PC-9 (cell line): ENCODE measurements at regions not wholly inside any gene's neighbourhood (a gene's known extent, or its start where the extent isn't known, plus 50 kb on each side); places are given as distances from the start of the nearest gene placed in this dataset.

ENCODE experiments used
- BruUV-seq: library from RNA; stranded (reverse); fragments of 400-500 nt; replicated peaks from 2 replicates; lab custom pipeline; 2021; lab: Mats Ljungman, UMichigan
- CTCF ChIA-PET: fragments of 300-600 bp; sonication (Branson Sonifier 250); formaldehyde crosslinking; loops from one replicate; lab custom pipeline; 2022; ENCODE audit warnings: antibody characterized with exemption; lab: Charles Lee
- POLR2A ChIA-PET: fragments of 300-600 bp; sonication (Branson Sonifier 250); formaldehyde crosslinking; loops from one replicate; lab custom pipeline; 2022; ENCODE audit warnings: antibody characterized with exemption; ENCODE audit not compliant: unreplicated experiment; lab: Charles Lee
- DNase-seq, 2 experiments: peaks; one replicate each; pipeline versions ENCODE4 v3.0.0 to v3.0.0-alpha.2; 2015 to 2022; ENCODE audit warnings: mixed read lengths in 1 of 2
- H2AFZ ChIP-seq: fragments of 200-600 bp; sonication (generic); 2 replicates; pipeline ENCODE4 v1.8.1; 2017; ENCODE audit warnings: antibody characterized with exemption
- H3F3A ChIP-seq: fragments of 200-600 bp; sonication (generic); 2 replicates; pipeline ENCODE4 v1.8.1; 2017; ENCODE audit warnings: antibody characterized with exemption, mild to moderate bottlenecking, low read depth; ENCODE audit not compliant: insufficient read depth
- H3K27ac ChIP-seq: fragments of 200-600 bp; sonication (generic); 2 replicates; pipeline ENCODE4 v1.6.1; 2016; ENCODE audit warnings: mixed run types
- H3K27me3 ChIP-seq: fragments of 200-600 bp; sonication (generic); 2 replicates; pipeline ENCODE4 v1.6.1; 2016; ENCODE audit warnings: low read depth, mixed run types; ENCODE audit not compliant: insufficient read depth
- H3K36me3 ChIP-seq: fragments of 200-600 bp; sonication (generic); 2 replicates; pipeline ENCODE4 v1.6.1; 2016; ENCODE audit warnings: low read depth, mixed run types
- H3K4me1 ChIP-seq: fragments of 200-600 bp; sonication (generic); replicated peaks from 2 replicates; pipeline ENCODE4 v1.6.1; 2016; ENCODE audit warnings: mixed run types; ENCODE audit not compliant: insufficient read depth
- H3K4me2 ChIP-seq: fragments of 200-600 bp; sonication (generic); 2 replicates; pipeline ENCODE4 v1.6.1; 2017; ENCODE audit warnings: mixed run types
- H3K4me3 ChIP-seq: fragments of 200-600 bp; sonication (generic); 2 replicates; pipeline ENCODE4 v1.6.1; 2016; ENCODE audit warnings: mixed run types
- H3K79me2 ChIP-seq: fragments of 200-600 bp; sonication (generic); 2 replicates; pipeline ENCODE4 v1.6.1; 2017; ENCODE audit warnings: low read depth, mixed run types
- H3K9me2 ChIP-seq: fragments of 200-600 bp; sonication (generic); 2 replicates; pipeline ENCODE4 v1.8.1; 2017; ENCODE audit warnings: mild to moderate bottlenecking; ENCODE audit not compliant: insufficient read depth
- H3K9me3 ChIP-seq: fragments of 200-600 bp; sonication (generic); 2 replicates; pipeline ENCODE4 v1.8.1; 2016; ENCODE audit warnings: low read depth; ENCODE audit not compliant: insufficient read depth
- H4K20me1 ChIP-seq: fragments of 200-600 bp; sonication (generic); 2 replicates; pipeline ENCODE4 v1.8.1; 2017; ENCODE audit not compliant: insufficient read depth
- EZH2 ChIP-seq: fragments of 200-600 bp; sonication (generic); IDR thresholded peaks from 2 replicates; pipeline ENCODE4 v1.8.0; 2017; ENCODE audit warnings: antibody characterized with exemption, low read depth
- intact Hi-C: fragments of 100-400 bp; cut with micrococcal nuclease; formaldehyde crosslinking; loops from one replicate; pipeline ENCODE4 v1.10.0; 2022; ENCODE audit not compliant: unreplicated experiment
- TF ChIP-seq, protein P1 (sequence below): fragments of 200-600 bp; sonication (generic); conservative IDR thresholded peaks from 2 replicates; pipeline ENCODE4 v1.6.1; 2017; ENCODE audit warnings: mixed run types, antibody characterized with exemption, mild to moderate bottlenecking, moderate library complexity

DNA sequence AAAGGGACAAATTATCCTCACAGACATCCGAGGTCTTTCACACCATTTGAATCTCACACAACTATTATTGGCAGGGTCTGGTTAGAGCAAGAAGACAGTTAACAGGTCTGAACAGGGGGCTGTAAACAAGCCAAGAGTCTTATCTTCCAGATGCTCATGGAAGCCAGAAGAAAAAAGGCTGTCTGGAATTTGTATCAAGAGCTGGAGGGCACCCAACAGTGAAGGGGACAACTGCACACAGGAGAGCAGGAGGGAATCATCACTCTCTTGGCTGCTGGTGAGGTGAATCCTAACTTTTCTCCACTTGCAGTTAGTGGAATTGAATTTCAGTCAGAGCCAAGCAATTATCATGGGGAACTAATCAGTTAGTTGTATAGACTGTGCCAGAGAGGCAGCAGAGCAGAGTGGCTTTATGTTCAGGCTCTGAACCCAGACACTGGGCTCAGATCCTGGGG is 880.2 kb upstream of the AUTS2 start:
- no peaks in the 10 kb centered on the region for H3K79me2 ChIP-seq
- H3K36me3 ChIP-seq = no peaks in the 10 kb centered on the region

DNA sequence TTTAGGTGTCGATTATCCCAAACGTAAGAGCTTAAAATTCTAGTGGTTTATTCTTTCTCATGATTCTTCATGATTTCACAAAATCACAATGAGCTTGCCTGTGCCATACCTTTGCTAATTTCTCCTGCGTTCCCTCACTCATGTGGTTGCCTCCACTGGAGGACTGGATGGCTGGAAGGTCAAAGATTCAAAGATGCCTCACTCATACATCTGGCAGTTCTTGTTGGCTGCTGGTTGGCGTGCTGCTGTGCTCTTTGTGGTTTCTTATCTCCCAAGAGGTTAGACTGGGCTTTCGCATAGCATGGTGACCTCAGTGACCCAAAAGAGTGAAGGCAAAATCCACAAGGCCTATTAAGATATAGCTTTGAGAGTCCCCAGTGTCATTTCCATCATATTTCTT is 877.6 kb upstream of the AUTS2 start:
- Histone ChIP-seq H3K27me3 (no peaks in the 10 kb centered on the region), H4K20me1 (no peaks in the 10 kb centered on the region), H3K27ac (no peak overlapping the region), H3K36me3 (no peaks in the 10 kb centered on the region), H3K4me1 (peaks cover 32% of the 10 kb centered on the region), H3K9me2 (no peaks in the 10 kb centered on the region), H2AFZ (no peak overlapping the region), H3K4me3 (no peak overlapping the region), H3K4me2 (no peak overlapping the region), H3K9me3 (no peaks in the 10 kb centered on the region), H3F3A (peaks cover 14% of the 10 kb centered on the region; the same call in 1 of the 2 replicates), H3K79me2 (no peaks in the 10 kb centered on the region)
- ChIA-PET CTCF (no interaction called here), POLR2A (no interaction called here)
- TF ChIP-seq, protein P1, sequence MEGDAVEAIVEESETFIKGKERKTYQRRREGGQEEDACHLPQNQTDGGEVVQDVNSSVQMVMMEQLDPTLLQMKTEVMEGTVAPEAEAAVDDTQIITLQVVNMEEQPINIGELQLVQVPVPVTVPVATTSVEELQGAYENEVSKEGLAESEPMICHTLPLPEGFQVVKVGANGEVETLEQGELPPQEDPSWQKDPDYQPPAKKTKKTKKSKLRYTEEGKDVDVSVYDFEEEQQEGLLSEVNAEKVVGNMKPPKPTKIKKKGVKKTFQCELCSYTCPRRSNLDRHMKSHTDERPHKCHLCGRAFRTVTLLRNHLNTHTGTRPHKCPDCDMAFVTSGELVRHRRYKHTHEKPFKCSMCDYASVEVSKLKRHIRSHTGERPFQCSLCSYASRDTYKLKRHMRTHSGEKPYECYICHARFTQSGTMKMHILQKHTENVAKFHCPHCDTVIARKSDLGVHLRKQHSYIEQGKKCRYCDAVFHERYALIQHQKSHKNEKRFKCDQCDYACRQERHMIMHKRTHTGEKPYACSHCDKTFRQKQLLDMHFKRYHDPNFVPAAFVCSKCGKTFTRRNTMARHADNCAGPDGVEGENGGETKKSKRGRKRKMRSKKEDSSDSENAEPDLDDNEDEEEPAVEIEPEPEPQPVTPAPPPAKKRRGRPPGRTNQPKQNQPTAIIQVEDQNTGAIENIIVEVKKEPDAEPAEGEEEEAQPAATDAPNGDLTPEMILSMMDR = no peak
- no peak for TF ChIP-seq EZH2
- DNase-seq = no peak
- intact Hi-C loops = no loop called here
- BruUV-seq = no TSS peak

More for the DNA sequence above, 880.2 kb upstream of the AUTS2 start:
- Histone ChIP-seq H3K9me2 (no peaks in the 10 kb centered on the region), H4K20me1 (no peaks in the 10 kb centered on the region), H3K9me3 (no peaks in the 10 kb centered on the region), H2AFZ (peak overlapping the region; percentile 48; the same call in 1 of the 2 replicates), H3K4me2 (no peak overlapping the region), H3K4me3 (no peak overlapping the region), H3K27ac (no peak overlapping the region), H3F3A (peaks cover 14% of the 10 kb centered on the region; the same call in 1 of the 2 replicates), H3K4me1 (peaks cover 24% of the 10 kb centered on the region), H3K27me3 (no peaks in the 10 kb centered on the region)
- DNase-seq = no peak
- ChIA-PET POLR2A (no interaction called here), CTCF (no interaction called here)
- intact Hi-C loops = no loop called here
- TF ChIP-seq EZH2 = no peak
- TF ChIP-seq, protein P1 = no peak
- no TSS peak for BruUV-seq

DNA sequence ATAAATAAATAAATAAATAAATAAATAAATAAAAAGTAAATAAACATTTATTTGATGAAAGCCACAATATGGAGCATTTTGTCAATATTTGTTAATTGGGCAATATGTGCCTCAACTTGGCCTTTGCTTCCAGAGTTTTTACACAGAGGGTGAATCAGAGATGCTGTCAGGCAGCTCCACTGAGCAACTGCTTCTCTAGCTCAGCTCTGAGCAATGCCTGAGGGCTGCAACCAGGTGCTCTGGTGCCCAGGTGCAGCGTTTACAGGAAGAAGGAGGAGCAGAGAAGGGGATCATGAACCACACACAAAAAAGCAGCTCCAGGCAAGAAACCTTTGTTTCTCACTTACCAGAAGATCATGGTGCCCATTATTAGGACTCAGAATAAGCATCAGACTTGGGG is 876.2 kb upstream of the AUTS2 start:
- Histone ChIP-seq H3F3A (peaks cover 14% of the 10 kb centered on the region; the same call in 1 of the 2 replicates), H3K27me3 (no peaks in the 10 kb centered on the region), H3K4me3 (no peak overlapping the region), H4K20me1 (no peaks in the 10 kb centered on the region), H3K9me2 (no peaks in the 10 kb centered on the region), H3K79me2 (no peaks in the 10 kb centered on the region), H3K9me3 (no peaks in the 10 kb centered on the region), H3K27ac (peak overlapping the region; percentile 63), H3K4me1 (peaks cover 32% of the 10 kb centered on the region), H3K4me2 (peak overlapping the region; percentile 32), H3K36me3 (no peaks in the 10 kb centered on the region), H2AFZ (no peak overlapping the region)
- POLR2A ChIA-PET = no interaction called here
- DNase-seq = peak; percentile 14 to 93
- intact Hi-C loops = no loop called here
- TF ChIP-seq EZH2 = no peak
- TF ChIP-seq, protein P1 = no peak
- no TSS peak for BruUV-seq
- CTCF ChIA-PET = no interaction called here
